OCI-LY1 (cell line): ENCODE measurements at regions not wholly inside any gene's neighbourhood (a gene's known extent, or its start where the extent isn't known, plus 50 kb on each side); places are given as distances from the start of the nearest gene placed in this dataset.

ENCODE experiments used
- H2AFZ ChIP-seq: fragments of 200-600 bp; sonication (generic), shearing (Covaris generic); 2 replicates; pipeline ENCODE4 v1.6.0; 2014; ENCODE audit warnings: antibody characterized with exemption, mild to moderate bottlenecking, low read length
- H3F3A ChIP-seq: fragments of 200-600 bp; sonication (generic), shearing (Covaris generic); 2 replicates; pipeline ENCODE4 v1.6.0; 2014; ENCODE audit warnings: mild to moderate bottlenecking, antibody characterized with exemption, low read length, moderate library complexity; ENCODE audit not compliant: insufficient read depth
- H3K27ac ChIP-seq: fragments of 200-600 bp; sonication (generic); 2 replicates; pipeline ENCODE4 v1.5.1; 2014; ENCODE audit warnings: low read length, mixed run types, mild to moderate bottlenecking, low read depth; ENCODE audit not compliant: poor library complexity, severe bottlenecking
- H3K27me3 ChIP-seq: fragments of 200-600 bp; sonication (generic); 2 replicates; pipeline ENCODE4 v1.6.0; 2014; ENCODE audit warnings: antibody characterized with exemption, mild to moderate bottlenecking, low read length, moderate library complexity; ENCODE audit not compliant: insufficient read depth
- H3K36me3 ChIP-seq: fragments of 200-600 bp; sonication (generic); 2 replicates; pipeline ENCODE4 v1.6.1; 2014; ENCODE audit warnings: mild to moderate bottlenecking, antibody characterized with exemption, low read length, moderate library complexity, mixed read lengths; ENCODE audit not compliant: insufficient read depth
- H3K4me1 ChIP-seq: fragments of 200-600 bp; sonication (generic); 2 replicates; pipeline ENCODE4 v1.5.1; 2014; ENCODE audit warnings: mild to moderate bottlenecking, low read length, moderate library complexity; ENCODE audit not compliant: insufficient read depth, severe bottlenecking
- H3K4me2 ChIP-seq: fragments of 200-600 bp; sonication (generic), shearing (Covaris generic); 2 replicates; pipeline ENCODE4 v1.6.1; 2014; ENCODE audit warnings: low read length
- H3K4me3 ChIP-seq: fragments of 200-600 bp; sonication (generic); 2 replicates; pipeline ENCODE4 v1.5.1; 2014; ENCODE audit warnings: low read length, low read depth, mild to moderate bottlenecking, mixed read lengths; ENCODE audit not compliant: poor library complexity, severe bottlenecking
- H3K79me2 ChIP-seq: fragments of 200-600 bp; shearing (Covaris generic); 2 replicates; pipeline ENCODE4 v1.6.1; 2016; ENCODE audit warnings: mixed run types, low read length, mixed read lengths; ENCODE audit not compliant: insufficient read depth
- H3K9ac ChIP-seq: fragments of 200-600 bp; sonication (generic), shearing (Covaris generic); 2 replicates; pipeline ENCODE4 v1.6.1; 2014; ENCODE audit warnings: mild to moderate bottlenecking, low read length, mixed read lengths
- H3K9me2 ChIP-seq: fragments of 200-600 bp; sonication (generic), shearing (Covaris generic); 2 replicates; pipeline ENCODE4 v1.6.1; 2014; ENCODE audit warnings: low read depth, mild to moderate bottlenecking, low read length, mixed read lengths
- H3K9me3 ChIP-seq: fragments of 200-600 bp; shearing (Covaris generic); 2 replicates; pipeline ENCODE4 v1.6.1; 2014; ENCODE audit warnings: low read length, mixed read lengths
- H4K20me1 ChIP-seq: fragments of 200-600 bp; sonication (generic), shearing (Covaris generic); 2 replicates; pipeline ENCODE4 v1.6.0; 2016; ENCODE audit warnings: mild to moderate bottlenecking, low read length; ENCODE audit not compliant: insufficient read depth
- CTCF ChIP-seq: fragments of 200-600 bp; sonication (generic), shearing (Covaris generic); IDR thresholded peaks from 2 replicates; pipeline ENCODE4 v1.5.1; 2017; ENCODE audit warnings: mild to moderate bottlenecking, antibody characterized with exemption, low read length, moderate library complexity, mixed read lengths
- EZH2 ChIP-seq: fragments of 200-600 bp; sonication (generic), shearing (Covaris generic); IDR thresholded peaks from 2 replicates; pipeline ENCODE4 v1.8.0; 2017; ENCODE audit warnings: borderline replicate concordance, mixed run types, mild to moderate bottlenecking, antibody characterized with exemption, low read length, moderate library complexity, mixed read lengths

GRCh38 chr4:189440716-189441115, 500.0 kb upstream of the FRG1 start:
- H2AFZ ChIP-seq: no peak overlapping the region
- no peak overlapping the region for H3K27ac ChIP-seq
- no peaks in the 10 kb centered on the region for H3K79me2 ChIP-seq
- no peaks in the 10 kb centered on the region for H3K9me2 ChIP-seq
- TF ChIP-seq EZH2 (no peak), CTCF (no peak)
- no peak overlapping the region for H3K4me2 ChIP-seq
- no peaks in the 10 kb centered on the region for H3F3A ChIP-seq
- H3K9me3 ChIP-seq: no peaks in the 10 kb centered on the region
- no peaks in the 10 kb centered on the region for H3K27me3 ChIP-seq
- H3K4me1 ChIP-seq: no peaks in the 10 kb centered on the region
- H3K9ac ChIP-seq: no peak overlapping the region
- H3K36me3 ChIP-seq: no peaks in the 10 kb centered on the region
- no peak overlapping the region for H3K4me3 ChIP-seq
- no peaks in the 10 kb centered on the region for H4K20me1 ChIP-seq

GRCh38 chr4:189443341-189443740, 497.3 kb upstream of the FRG1 start:
- Histone ChIP-seq H3K27me3 (no peaks in the 10 kb centered on the region), H4K20me1 (no peaks in the 10 kb centered on the region), H3K9me3 (no peaks in the 10 kb centered on the region), H3K79me2 (no peaks in the 10 kb centered on the region), H2AFZ (no peak overlapping the region), H3K9me2 (no peaks in the 10 kb centered on the region), H3K4me3 (no peak overlapping the region), H3F3A (no peaks in the 10 kb centered on the region), H3K4me1 (no peaks in the 10 kb centered on the region), H3K9ac (no peak overlapping the region), H3K36me3 (no peaks in the 10 kb centered on the region), H3K4me2 (no peak overlapping the region), H3K27ac (no peak overlapping the region)
- no peak for TF ChIP-seq CTCF
- TF ChIP-seq EZH2: no peak

GRCh38 chr4:189445613-189446012, 495.1 kb upstream of the FRG1 start:
- H3K36me3 ChIP-seq: no peaks in the 10 kb centered on the region
- no peaks in the 10 kb centered on the region for H3F3A ChIP-seq
- no peak overlapping the region for H3K4me2 ChIP-seq
- H3K79me2 ChIP-seq: no peaks in the 10 kb centered on the region
- no peak overlapping the region for H2AFZ ChIP-seq
- TF ChIP-seq EZH2 (no peak), CTCF (no peak)
- no peak overlapping the region for H3K9ac ChIP-seq
- no peaks in the 10 kb centered on the region for H4K20me1 ChIP-seq
- H3K27me3 ChIP-seq: no peaks in the 10 kb centered on the region
- no peaks in the 10 kb centered on the region for H3K4me1 ChIP-seq
- no peaks in the 10 kb centered on the region for H3K9me2 ChIP-seq
- H3K27ac ChIP-seq: no peak overlapping the region
- H3K9me3 ChIP-seq: no peaks in the 10 kb centered on the region
- no peak overlapping the region for H3K4me3 ChIP-seq
